ENCODE measurements at regions not wholly inside any gene's neighbourhood (a gene's known extent, or its start where the extent isn't known, plus 50 kb on each side); places are given as distances from the start of the nearest gene placed in this dataset.

- TF ChIP-seq RAD21 (conservative IDR thresholded peaks at IDR 0.05) (no peak), CTCF (IDR thresholded peaks at IDR 0.05; ENCODE audit: poor library complexity, severe bottlenecking) (no peak), SMC3 (conservative IDR thresholded peaks at IDR 0.05; ENCODE audit: poor library complexity) (no peak), EP300 (conservative IDR thresholded peaks at IDR 0.05; ENCODE audit: poor library complexity, severe bottlenecking) (no peak), EZH2 (IDR thresholded peaks at IDR 0.05; ENCODE audit: borderline replicate concordance, insufficient read depth, low read length, poor library complexity, severe bottlenecking) (no peak), MXI1 (conservative IDR thresholded peaks at IDR 0.05; ENCODE audit: poor library complexity, severe bottlenecking) (no peak)
Observed at GRCh38 chr19:13668964-13669363, 95.4 kb upstream of the MRI1 start.

Measured in neural cell (in vitro differentiated cells).